ENCODE measurements at regions not wholly inside any gene's neighbourhood (a gene's known extent, or its start where the extent isn't known, plus 50 kb on each side); places are given as distances from the start of the nearest gene placed in this dataset.

GRCh38 chr2:39567507-39567906 lies 98.2 kb upstream of the TMEM178A start:
- Histone ChIP-seq H3K36me3 (replicated peaks; ENCODE audit: insufficient read depth, low read length) (no peaks in the 10 kb centered on the region), H3K9me3 (replicated peaks; ENCODE audit: insufficient read depth, low read length) (no peaks in the 10 kb centered on the region), H3K9me2 (replicated peaks; ENCODE audit: insufficient read depth, low read length) (no peaks in the 10 kb centered on the region), H3K27ac (ENCODE audit: low read length) (no peak overlapping the region), H3K4me1 (ENCODE audit: low read length) (no peaks in the 10 kb centered on the region), H3K4me2 (ENCODE audit: low read depth, low read length) (no peak overlapping the region), H4K20me1 (ENCODE audit: insufficient read depth, low read length) (no peaks in the 10 kb centered on the region), H3F3A (ENCODE audit: insufficient read depth, low read length) (no peaks in the 10 kb centered on the region), H3K27me3 (replicated peaks; ENCODE audit: insufficient read depth, low read length) (no peaks in the 10 kb centered on the region), H3K79me2 (ENCODE audit: low read length) (no peaks in the 10 kb centered on the region), H3K9ac (ENCODE audit: low read length) (no peak overlapping the region), H2AFZ (ENCODE audit: low read length) (no peak overlapping the region), H3K4me3 (ENCODE audit: low read length) (no peak overlapping the region)
- no peak for DNase-seq
- TF ChIP-seq EZH2 (optimal IDR thresholded peaks at IDR 0.05; ENCODE audit: low read depth, low read length), result no peak
- TF ChIP-seq, protein P1, sequence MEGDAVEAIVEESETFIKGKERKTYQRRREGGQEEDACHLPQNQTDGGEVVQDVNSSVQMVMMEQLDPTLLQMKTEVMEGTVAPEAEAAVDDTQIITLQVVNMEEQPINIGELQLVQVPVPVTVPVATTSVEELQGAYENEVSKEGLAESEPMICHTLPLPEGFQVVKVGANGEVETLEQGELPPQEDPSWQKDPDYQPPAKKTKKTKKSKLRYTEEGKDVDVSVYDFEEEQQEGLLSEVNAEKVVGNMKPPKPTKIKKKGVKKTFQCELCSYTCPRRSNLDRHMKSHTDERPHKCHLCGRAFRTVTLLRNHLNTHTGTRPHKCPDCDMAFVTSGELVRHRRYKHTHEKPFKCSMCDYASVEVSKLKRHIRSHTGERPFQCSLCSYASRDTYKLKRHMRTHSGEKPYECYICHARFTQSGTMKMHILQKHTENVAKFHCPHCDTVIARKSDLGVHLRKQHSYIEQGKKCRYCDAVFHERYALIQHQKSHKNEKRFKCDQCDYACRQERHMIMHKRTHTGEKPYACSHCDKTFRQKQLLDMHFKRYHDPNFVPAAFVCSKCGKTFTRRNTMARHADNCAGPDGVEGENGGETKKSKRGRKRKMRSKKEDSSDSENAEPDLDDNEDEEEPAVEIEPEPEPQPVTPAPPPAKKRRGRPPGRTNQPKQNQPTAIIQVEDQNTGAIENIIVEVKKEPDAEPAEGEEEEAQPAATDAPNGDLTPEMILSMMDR (IDR thresholded peaks at IDR 0.05; ENCODE audit: low read length), result no peak

GRCh38 chr2:39568116-39568515 lies 97.6 kb upstream of the TMEM178A start:
- Histone ChIP-seq H3K79me2 (ENCODE audit: low read length) (no peaks in the 10 kb centered on the region), H3K27ac (ENCODE audit: low read length) (no peak overlapping the region), H3K4me3 (ENCODE audit: low read length) (no peak overlapping the region), H3K36me3 (replicated peaks; ENCODE audit: insufficient read depth, low read length) (no peaks in the 10 kb centered on the region), H3K4me1 (ENCODE audit: low read length) (no peaks in the 10 kb centered on the region), H4K20me1 (ENCODE audit: insufficient read depth, low read length) (no peaks in the 10 kb centered on the region), H3K27me3 (replicated peaks; ENCODE audit: insufficient read depth, low read length) (no peaks in the 10 kb centered on the region), H3K9me2 (replicated peaks; ENCODE audit: insufficient read depth, low read length) (no peaks in the 10 kb centered on the region), H3K9ac (ENCODE audit: low read length) (no peak overlapping the region), H2AFZ (ENCODE audit: low read length) (no peak overlapping the region), H3K9me3 (replicated peaks; ENCODE audit: insufficient read depth, low read length) (no peaks in the 10 kb centered on the region), H3F3A (ENCODE audit: insufficient read depth, low read length) (no peaks in the 10 kb centered on the region), H3K4me2 (ENCODE audit: low read depth, low read length) (no peak overlapping the region)
- DNase-seq, result no peak
- TF ChIP-seq EZH2 (optimal IDR thresholded peaks at IDR 0.05; ENCODE audit: low read depth, low read length), result no peak
- no peak for TF ChIP-seq EZH2phosphoT487 (IDR thresholded peaks at IDR 0.05; ENCODE audit: low read length)
- TF ChIP-seq, protein P1 (IDR thresholded peaks at IDR 0.05; ENCODE audit: low read length), result no peak

DNA sequence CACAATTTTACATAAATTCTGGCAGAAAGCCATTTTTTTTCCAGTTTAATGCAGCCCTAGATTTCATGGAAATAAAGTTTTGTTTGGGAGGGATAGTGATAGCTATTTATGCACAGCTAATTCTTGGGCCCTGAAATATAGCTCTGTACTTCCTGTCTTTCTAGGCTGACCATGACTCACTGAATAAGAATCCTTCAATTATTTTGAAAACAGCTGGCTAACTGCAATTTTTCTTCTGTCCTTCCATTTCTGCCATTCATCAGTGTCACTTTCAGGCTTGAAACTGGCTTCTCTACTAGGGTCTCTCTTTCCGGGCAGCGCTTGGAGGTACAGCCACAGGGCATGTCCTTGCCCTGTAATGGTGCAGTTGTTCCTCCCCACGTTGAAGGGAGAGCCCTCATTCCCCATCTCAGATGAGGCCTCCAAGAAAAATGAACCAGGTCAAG lies 97.1 kb upstream of the TMEM178A start:
- DNase-seq, result no peak
- Histone ChIP-seq H4K20me1 (ENCODE audit: insufficient read depth, low read length) (no peaks in the 10 kb centered on the region), H3K79me2 (ENCODE audit: low read length) (no peaks in the 10 kb centered on the region), H3K9me2 (replicated peaks; ENCODE audit: insufficient read depth, low read length) (no peaks in the 10 kb centered on the region), H3K36me3 (replicated peaks; ENCODE audit: insufficient read depth, low read length) (no peaks in the 10 kb centered on the region), H3K9ac (ENCODE audit: low read length) (no peak overlapping the region), H3F3A (ENCODE audit: insufficient read depth, low read length) (no peaks in the 10 kb centered on the region), H3K4me1 (ENCODE audit: low read length) (no peaks in the 10 kb centered on the region), H3K27me3 (replicated peaks; ENCODE audit: insufficient read depth, low read length) (no peaks in the 10 kb centered on the region), H3K4me2 (ENCODE audit: low read depth, low read length) (no peak overlapping the region), H3K9me3 (replicated peaks; ENCODE audit: insufficient read depth, low read length) (no peaks in the 10 kb centered on the region), H2AFZ (ENCODE audit: low read length) (no peak overlapping the region), H3K4me3 (ENCODE audit: low read length) (no peak overlapping the region), H3K27ac (ENCODE audit: low read length) (no peak overlapping the region)
- TF ChIP-seq EZH2 (optimal IDR thresholded peaks at IDR 0.05; ENCODE audit: low read depth, low read length) (no peak), EZH2phosphoT487 (IDR thresholded peaks at IDR 0.05; ENCODE audit: low read length) (no peak)
- TF ChIP-seq, protein P1 (IDR thresholded peaks at IDR 0.05; ENCODE audit: low read length), result no peak
